Peyer's patch (tissue), 4 donors: ENCODE measurements at regions not wholly inside any gene's neighbourhood (a gene's known extent, or its start where the extent isn't known, plus 50 kb on each side); places are given as distances from the start of the nearest gene placed in this dataset.

ENCODE experiments used
- POLR2A ChIP-seq, 2 donors: fragments of 450-650 bp; IDR thresholded peaks; one replicate each; pipeline ENCODE4 v1.5.1; 2017; ENCODE audit warnings: antibody characterized with exemption in 2 of 2, mild to moderate bottlenecking in 2 of 2, moderate library complexity in 2 of 2
- TF ChIP-seq, protein P1 (sequence below), 6 experiments: fragments of 450-650 bp in 4 of 6; fragments of 200-600 bp in 2 of 6; sonication (generic) in 1 of 6; IDR thresholded peaks; one replicate each; pipeline ENCODE4 v1.5.1; 2017 to 2019; ENCODE audit warnings: antibody characterized with exemption in 6 of 6, mild to moderate bottlenecking in 3 of 6, moderate library complexity in 1 of 6

GRCh38 chr17:73976147-73976546 is 227.3 kb upstream of the RPL38 start:
- TF ChIP-seq, protein P1, sequence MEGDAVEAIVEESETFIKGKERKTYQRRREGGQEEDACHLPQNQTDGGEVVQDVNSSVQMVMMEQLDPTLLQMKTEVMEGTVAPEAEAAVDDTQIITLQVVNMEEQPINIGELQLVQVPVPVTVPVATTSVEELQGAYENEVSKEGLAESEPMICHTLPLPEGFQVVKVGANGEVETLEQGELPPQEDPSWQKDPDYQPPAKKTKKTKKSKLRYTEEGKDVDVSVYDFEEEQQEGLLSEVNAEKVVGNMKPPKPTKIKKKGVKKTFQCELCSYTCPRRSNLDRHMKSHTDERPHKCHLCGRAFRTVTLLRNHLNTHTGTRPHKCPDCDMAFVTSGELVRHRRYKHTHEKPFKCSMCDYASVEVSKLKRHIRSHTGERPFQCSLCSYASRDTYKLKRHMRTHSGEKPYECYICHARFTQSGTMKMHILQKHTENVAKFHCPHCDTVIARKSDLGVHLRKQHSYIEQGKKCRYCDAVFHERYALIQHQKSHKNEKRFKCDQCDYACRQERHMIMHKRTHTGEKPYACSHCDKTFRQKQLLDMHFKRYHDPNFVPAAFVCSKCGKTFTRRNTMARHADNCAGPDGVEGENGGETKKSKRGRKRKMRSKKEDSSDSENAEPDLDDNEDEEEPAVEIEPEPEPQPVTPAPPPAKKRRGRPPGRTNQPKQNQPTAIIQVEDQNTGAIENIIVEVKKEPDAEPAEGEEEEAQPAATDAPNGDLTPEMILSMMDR (IDR thresholded peaks at IDR 0.05): no peak
- TF ChIP-seq POLR2A (IDR thresholded peaks at IDR 0.05): no peak
